WTC11 (cell line): ENCODE measurements at regions not wholly inside any gene's neighbourhood (a gene's known extent, or its start where the extent isn't known, plus 50 kb on each side); places are given as distances from the start of the nearest gene placed in this dataset.

Source experiments
- ATF1 ChIP-seq: sonication (generic); formaldehyde crosslinking; IDR thresholded peaks from 2 replicates; pipeline ENCODE4 v1.8.1; 2023; ENCODE audit warnings: mild to moderate bottlenecking, moderate library complexity, missing genetic modification reagents
- ATF2 ChIP-seq: sonication (generic); formaldehyde crosslinking; IDR thresholded peaks from 2 replicates; pipeline ENCODE4 v1.8.1; 2022; ENCODE audit warnings: low read depth, missing genetic modification reagents, borderline replicate concordance
- CTCF ChIP-seq: fragments of 200-600 bp; IDR thresholded peaks from 2 replicates; pipeline ENCODE4 v1.8.0; 2022; ENCODE audit warnings: antibody characterized with exemption
- NR3C1 ChIP-seq: sonication (generic); formaldehyde crosslinking; conservative IDR thresholded peaks from 2 replicates; pipeline ENCODE4 v1.8.1; 2023; ENCODE audit warnings: low read depth, mild to moderate bottlenecking, missing genetic modification reagents
- ZNF425 ChIP-seq: fragments of 250-450 bp; sonication (Bioruptor Pico); conservative IDR thresholded peaks from 2 replicates; pipeline ENCODE4 v1.9.0; 2021; ENCODE audit warnings: mild to moderate bottlenecking

GRCh38 chr2:59112258-59112657 is 871.1 kb upstream of the FANCL start:
- TF ChIP-seq ZNF425 (CRISPR knock-in tag): no peak
- TF ChIP-seq CTCF: no peak
- no peak for TF ChIP-seq ATF2 (CRISPR knock-in tag)
- TF ChIP-seq NR3C1: no peak
- no peak for TF ChIP-seq ATF1
